B cell (primary cell): ENCODE measurements at regions not wholly inside any gene's neighbourhood (a gene's known extent, or its start where the extent isn't known, plus 50 kb on each side); places are given as distances from the start of the nearest gene placed in this dataset.

ENCODE experiments used
- ATAC-seq: fragments of 200-7000 bp; cut with Tn5 transposase; one replicate; pipeline ENCODE4 v1.10.0; 2021; ENCODE audit warnings: low read depth, mild to moderate bottlenecking, moderate number of reproducible peaks, moderate library complexity
- CTCF ChIA-PET: fragments of 350-600 bp; sonication (Branson Sonifier 250); formaldehyde crosslinking; loops from one replicate; lab custom pipeline; 2021; ENCODE audit warnings: antibody characterized with exemption, inconsistent platforms; lab: Charles Lee
- POLR2A ChIA-PET: fragments of 350-600 bp; sonication (Branson Sonifier 250); formaldehyde crosslinking; loops from one replicate; lab custom pipeline; 2021; ENCODE audit warnings: antibody characterized with exemption; lab: Charles Lee
- DNase-seq: peaks from one replicate; pipeline ENCODE4 v3.0.0; 2013
- H2AFZ ChIP-seq: 2 replicates; pipeline ENCODE4 v1.6.1; 2012; ENCODE audit warnings: mild to moderate bottlenecking, low read depth, low read length; ENCODE audit not compliant: insufficient read depth, poor library complexity, severe bottlenecking
- H3K27ac ChIP-seq, 2 donors: 1 replicate in 1 of 2; 2 replicates in 1 of 2; pipeline ENCODE4 v1.5.1; 2012 to 2013; ENCODE audit warnings: low read length in 2 of 2, mild to moderate bottlenecking in 2 of 2, moderate library complexity in 1 of 2
- H3K27me3 ChIP-seq, 4 experiments: fragments of 200-600 bp in 1 of 4; sonication (generic) in 1 of 4; replicated peaks in 1 of 4; 1 replicate in 2 of 4; 2 replicates in 2 of 4; pipeline versions ENCODE4 v1.6.1 to v1.7.0; 2013 to 2016; ENCODE audit warnings: low read length in 3 of 4, mild to moderate bottlenecking in 2 of 4, mixed read lengths in 1 of 4, moderate library complexity in 1 of 4; ENCODE audit not compliant: insufficient read depth in 4 of 4, control insufficient read depth in 3 of 4; ENCODE audit errors: control extremely low read depth in 1 of 4
- H3K36me3 ChIP-seq, 2 experiments: replicated peaks in 1 of 2; 1 replicate in 1 of 2; 2 replicates in 1 of 2; pipeline versions ENCODE4 v1.6.1 to v1.7.1; 2013; ENCODE audit warnings: low read length in 1 of 2; ENCODE audit not compliant: insufficient read depth in 2 of 2, control insufficient read depth in 1 of 2; ENCODE audit errors: control extremely low read depth in 1 of 2, extremely low read depth in 1 of 2
- H3K4me1 ChIP-seq, 2 donors: fragments of 200-600 bp in 1 of 2; sonication (generic) in 1 of 2; 1 replicate in 1 of 2; 2 replicates in 1 of 2; pipeline versions ENCODE4 v1.5.1 to v1.6.1; 2013 to 2017; ENCODE audit warnings: low read length in 2 of 2; ENCODE audit not compliant: control insufficient read depth in 2 of 2, insufficient read depth in 2 of 2
- H3K4me2 ChIP-seq: replicated peaks from 2 replicates; pipeline ENCODE3; 2012; ENCODE audit warnings: mild to moderate bottlenecking, low read depth, low read length; ENCODE audit not compliant: poor library complexity, severe bottlenecking
- H3K4me3 ChIP-seq, 5 experiments: fragments of 200-600 bp in 1 of 5; sonication (generic) in 1 of 5; 1 replicate in 3 of 5; 2 replicates in 2 of 5; pipeline versions ENCODE4 v1.5.1 to v1.7.0; 2011 to 2016; ENCODE audit warnings: low read length in 4 of 5, mild to moderate bottlenecking in 4 of 5, low read depth in 2 of 5, control low read depth in 1 of 5, moderate library complexity in 1 of 5; ENCODE audit not compliant: insufficient read depth in 1 of 5; ENCODE audit errors: control extremely low read depth in 1 of 5, extremely low read depth in 1 of 5
- H3K79me2 ChIP-seq: fragments of 200-600 bp; sonication (generic); one replicate; pipeline ENCODE4 v1.6.0; 2016; ENCODE audit warnings: low read length; ENCODE audit not compliant: control insufficient read depth, insufficient read depth
- H3K9ac ChIP-seq: fragments of 200-600 bp; sonication (generic); 2 replicates; pipeline ENCODE4 v1.6.1; 2017; ENCODE audit warnings: mild to moderate bottlenecking, low read length, moderate library complexity
- H3K9me3 ChIP-seq, 3 donors: one replicate each; pipeline versions ENCODE4 v1.6.1 to v1.7.1; 2013; ENCODE audit warnings: low read length in 2 of 3; ENCODE audit not compliant: control insufficient read depth in 2 of 3, insufficient read depth in 1 of 3; ENCODE audit errors: control extremely low read depth in 1 of 3
- H4K20me1 ChIP-seq: 2 replicates; pipeline ENCODE4 v1.6.0; 2012; ENCODE audit warnings: mild to moderate bottlenecking, low read length; ENCODE audit not compliant: insufficient read depth, control insufficient read depth, poor library complexity, severe bottlenecking
- H3K27ac Mint-ChIP-seq: one replicate; pipeline ENCODE4 v1.8.0; 2021; ENCODE audit warnings: mixed read lengths
- H3K27me3 Mint-ChIP-seq: one replicate; pipeline ENCODE4 v1.8.0; 2021; ENCODE audit warnings: mixed read lengths
- H3K4me1 Mint-ChIP-seq: one replicate; pipeline ENCODE4 v1.8.0; 2021; ENCODE audit warnings: mixed read lengths
- H3K4me3 Mint-ChIP-seq: one replicate; pipeline ENCODE4 v1.8.0; 2021; ENCODE audit warnings: mixed read lengths
- H3K9me3 Mint-ChIP-seq: one replicate; pipeline ENCODE4 v1.8.0; 2022; ENCODE audit warnings: mixed read lengths; ENCODE audit not compliant: insufficient read depth
- EZH2 ChIP-seq: IDR thresholded peaks from 2 replicates; pipeline ENCODE4 v1.6.1; 2012; ENCODE audit warnings: borderline replicate concordance, low read depth, mild to moderate bottlenecking, moderate library complexity, low read length; ENCODE audit not compliant: insufficient read depth, poor library complexity, severe bottlenecking
- whole genome bisulfite sequencing: methylation state at CpG from one replicate; pipeline ENCODE4 v1.1.5; 2013; ENCODE audit warnings: missing lambda C conversion rate; ENCODE audit not compliant: insufficient coverage; 5-methylcytosine and 5-hydroxymethylcytosine counted together
- intact Hi-C: fragments of 100-400 bp; cut with micrococcal nuclease; formaldehyde crosslinking; loops from one replicate; pipeline ENCODE4 v1.10.0; 2022
- TF ChIP-seq, protein P1 (sequence below): fragments of 200-600 bp; IDR thresholded peaks from one replicate; pipeline ENCODE4 v1.8.0; 2022; ENCODE audit warnings: antibody characterized with exemption, mild to moderate bottlenecking

DNA sequence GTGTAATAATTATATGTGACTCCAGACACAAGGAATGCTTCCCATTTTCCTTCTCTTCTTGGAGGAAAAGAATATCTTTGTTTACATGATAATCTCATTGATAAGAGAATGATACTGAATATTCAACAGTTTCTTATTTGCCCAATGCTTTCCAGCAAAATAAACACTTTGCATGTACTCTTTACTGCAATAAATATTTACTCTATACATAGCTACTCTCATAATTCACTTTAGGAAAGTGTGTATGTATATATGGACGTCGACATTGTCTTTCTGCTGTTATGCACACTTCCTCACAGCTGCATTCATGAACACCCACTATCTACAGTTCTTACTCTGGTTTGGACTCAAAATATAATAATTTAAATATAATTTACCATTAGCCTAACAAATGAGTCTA lies 617.4 kb upstream of the CDH10 start:
- no peaks in the 10 kb centered on the region for H3K36me3 ChIP-seq
- ATAC-seq (no peak), DNase-seq (no peak)
- H3K4me3 Mint-ChIP-seq = no peak overlapping the region
- H3K4me3 ChIP-seq = no peak overlapping the region
- no peak overlapping the region for H3K27ac ChIP-seq
- H3K27ac Mint-ChIP-seq = no peak overlapping the region
- no peak for TF ChIP-seq EZH2
- TF ChIP-seq, protein P1, sequence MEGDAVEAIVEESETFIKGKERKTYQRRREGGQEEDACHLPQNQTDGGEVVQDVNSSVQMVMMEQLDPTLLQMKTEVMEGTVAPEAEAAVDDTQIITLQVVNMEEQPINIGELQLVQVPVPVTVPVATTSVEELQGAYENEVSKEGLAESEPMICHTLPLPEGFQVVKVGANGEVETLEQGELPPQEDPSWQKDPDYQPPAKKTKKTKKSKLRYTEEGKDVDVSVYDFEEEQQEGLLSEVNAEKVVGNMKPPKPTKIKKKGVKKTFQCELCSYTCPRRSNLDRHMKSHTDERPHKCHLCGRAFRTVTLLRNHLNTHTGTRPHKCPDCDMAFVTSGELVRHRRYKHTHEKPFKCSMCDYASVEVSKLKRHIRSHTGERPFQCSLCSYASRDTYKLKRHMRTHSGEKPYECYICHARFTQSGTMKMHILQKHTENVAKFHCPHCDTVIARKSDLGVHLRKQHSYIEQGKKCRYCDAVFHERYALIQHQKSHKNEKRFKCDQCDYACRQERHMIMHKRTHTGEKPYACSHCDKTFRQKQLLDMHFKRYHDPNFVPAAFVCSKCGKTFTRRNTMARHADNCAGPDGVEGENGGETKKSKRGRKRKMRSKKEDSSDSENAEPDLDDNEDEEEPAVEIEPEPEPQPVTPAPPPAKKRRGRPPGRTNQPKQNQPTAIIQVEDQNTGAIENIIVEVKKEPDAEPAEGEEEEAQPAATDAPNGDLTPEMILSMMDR = no peak
- ChIA-PET CTCF (no interaction called here), POLR2A (no interaction called here)
- no peaks in the 10 kb centered on the region for H3K79me2 ChIP-seq
- no peaks in the 10 kb centered on the region for H4K20me1 ChIP-seq
- no peaks in the 10 kb centered on the region for H3K4me1 Mint-ChIP-seq
- H3K9me3 Mint-ChIP-seq = peaks cover 4% of the 10 kb centered on the region
- H2AFZ ChIP-seq = no peak overlapping the region
- no peaks in the 10 kb centered on the region for H3K27me3 ChIP-seq
- H3K4me2 ChIP-seq = no peak overlapping the region
- H3K27me3 Mint-ChIP-seq = no peaks in the 10 kb centered on the region
- no CpG with 5 or more reads among the region's 2 CpGs for WGBS
- intact Hi-C loops = no loop called here
- H3K9me3 ChIP-seq = peaks cover 0 to 5% (median 0%) of the 10 kb centered on the region in 3 donors
- H3K4me1 ChIP-seq = no peaks in the 10 kb centered on the region
- no peak overlapping the region for H3K9ac ChIP-seq

- H2AFZ ChIP-seq = no peak overlapping the region
- no peaks in the 10 kb centered on the region for H3K27me3 Mint-ChIP-seq
- no peak overlapping the region for H3K4me3 ChIP-seq
- DNase-seq = no peak
- POLR2A ChIA-PET = no interaction called here
- no peaks in the 10 kb centered on the region for H3K36me3 ChIP-seq
- ATAC-seq = no peak
- no peaks in the 10 kb centered on the region for H3K9me3 ChIP-seq
- H3K27ac Mint-ChIP-seq = no peak overlapping the region
- H3K27ac ChIP-seq = no peak overlapping the region
- TF ChIP-seq, protein P1 = no peak
- TF ChIP-seq EZH2 = no peak
- no peaks in the 10 kb centered on the region for H3K27me3 ChIP-seq
- no peaks in the 10 kb centered on the region for H3K4me1 Mint-ChIP-seq
- no peak overlapping the region for H3K9ac ChIP-seq
- CTCF ChIA-PET = no interaction called here
- intact Hi-C loops = no loop called here
- no peaks in the 10 kb centered on the region for H3K79me2 ChIP-seq
- H3K4me3 Mint-ChIP-seq = no peak overlapping the region
- H3K4me2 ChIP-seq = no peak overlapping the region
- H3K9me3 Mint-ChIP-seq = no peaks in the 10 kb centered on the region
- H3K4me1 ChIP-seq = no peaks in the 10 kb centered on the region
- WGBS = no CpG with 5 or more reads among the region's 1 CpG
- H4K20me1 ChIP-seq = no peaks in the 10 kb centered on the region
Observed at GRCh38 chr5:25255128-25255527, 610.4 kb upstream of the CDH10 start.
